PFSK-1 (cell line): ENCODE measurements at regions not wholly inside any gene's neighbourhood (a gene's known extent, or its start where the extent isn't known, plus 50 kb on each side); places are given as distances from the start of the nearest gene placed in this dataset.

Experiments used
- POLR2AphosphoS5 ChIP-seq: IDR thresholded peaks from 2 replicates; pipeline ENCODE4 v1.6.1; 2012; ENCODE audit warnings: low read depth, mild to moderate bottlenecking, control low read depth, low read length, moderate library complexity
- TF ChIP-seq, protein P1 (sequence below), 2 experiments: IDR thresholded peaks; 2 replicates each; pipeline versions ENCODE4 v1.6.1 to v1.8.0; 2011 to 2012; ENCODE audit warnings: low read depth in 2 of 2, low read length in 2 of 2, control low read depth in 1 of 2, inconsistent platforms in 1 of 2, mild to moderate bottlenecking in 1 of 2, moderate library complexity in 1 of 2; ENCODE audit not compliant: insufficient read depth in 1 of 2

GRCh38 chr4:136007991-136008390 is 1524.3 kb downstream of the PCDH18 start:
- TF ChIP-seq POLR2AphosphoS5 = no peak
- TF ChIP-seq, protein P1, sequence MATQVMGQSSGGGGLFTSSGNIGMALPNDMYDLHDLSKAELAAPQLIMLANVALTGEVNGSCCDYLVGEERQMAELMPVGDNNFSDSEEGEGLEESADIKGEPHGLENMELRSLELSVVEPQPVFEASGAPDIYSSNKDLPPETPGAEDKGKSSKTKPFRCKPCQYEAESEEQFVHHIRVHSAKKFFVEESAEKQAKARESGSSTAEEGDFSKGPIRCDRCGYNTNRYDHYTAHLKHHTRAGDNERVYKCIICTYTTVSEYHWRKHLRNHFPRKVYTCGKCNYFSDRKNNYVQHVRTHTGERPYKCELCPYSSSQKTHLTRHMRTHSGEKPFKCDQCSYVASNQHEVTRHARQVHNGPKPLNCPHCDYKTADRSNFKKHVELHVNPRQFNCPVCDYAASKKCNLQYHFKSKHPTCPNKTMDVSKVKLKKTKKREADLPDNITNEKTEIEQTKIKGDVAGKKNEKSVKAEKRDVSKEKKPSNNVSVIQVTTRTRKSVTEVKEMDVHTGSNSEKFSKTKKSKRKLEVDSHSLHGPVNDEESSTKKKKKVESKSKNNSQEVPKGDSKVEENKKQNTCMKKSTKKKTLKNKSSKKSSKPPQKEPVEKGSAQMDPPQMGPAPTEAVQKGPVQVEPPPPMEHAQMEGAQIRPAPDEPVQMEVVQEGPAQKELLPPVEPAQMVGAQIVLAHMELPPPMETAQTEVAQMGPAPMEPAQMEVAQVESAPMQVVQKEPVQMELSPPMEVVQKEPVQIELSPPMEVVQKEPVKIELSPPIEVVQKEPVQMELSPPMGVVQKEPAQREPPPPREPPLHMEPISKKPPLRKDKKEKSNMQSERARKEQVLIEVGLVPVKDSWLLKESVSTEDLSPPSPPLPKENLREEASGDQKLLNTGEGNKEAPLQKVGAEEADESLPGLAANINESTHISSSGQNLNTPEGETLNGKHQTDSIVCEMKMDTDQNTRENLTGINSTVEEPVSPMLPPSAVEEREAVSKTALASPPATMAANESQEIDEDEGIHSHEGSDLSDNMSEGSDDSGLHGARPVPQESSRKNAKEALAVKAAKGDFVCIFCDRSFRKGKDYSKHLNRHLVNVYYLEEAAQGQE (IDR thresholded peaks at IDR 0.05; ENCODE audit: insufficient read depth in 1 of 2, low read depth in 2 of 2, low read length in 2 of 2) = no peak
